Astrocyte (in vitro differentiated cells and primary cell): ENCODE measurements at regions not wholly inside any gene's neighbourhood (a gene's known extent, or its start where the extent isn't known, plus 50 kb on each side); places are given as distances from the start of the nearest gene placed in this dataset.

Experiments used
- CTCF ChIP-seq: IDR thresholded peaks from 2 replicates; pipeline ENCODE4 v1.5.1; 2011; ENCODE audit warnings: low read depth, mild to moderate bottlenecking, inconsistent platforms, low read length, moderate library complexity; ENCODE audit not compliant: insufficient read depth
- EZH2 ChIP-seq: IDR thresholded peaks from 2 replicates; pipeline ENCODE4 v1.6.1; 2012; ENCODE audit warnings: mild to moderate bottlenecking, low read length, inconsistent platforms; ENCODE audit not compliant: insufficient read depth

GRCh38 chr12:76252031-76252430 is 96.2 kb downstream of the BBS10 start:
- no peak for TF ChIP-seq CTCF
- TF ChIP-seq EZH2 = no peak
